Smooth muscle cell (in vitro differentiated cells): ENCODE measurements at regions not wholly inside any gene's neighbourhood (a gene's known extent, or its start where the extent isn't known, plus 50 kb on each side); places are given as distances from the start of the nearest gene placed in this dataset.

Experiments used
- DNase-seq: peaks from one replicate; lab custom pipeline; 2025; ENCODE audit not compliant: unreplicated experiment; lab: John Stamatoyannopoulos, UW
- H2AFZ ChIP-seq: fragments of 200-600 bp; sonication (generic); 2 replicates; pipeline ENCODE4 v1.6.0; 2016; ENCODE audit warnings: antibody characterized with exemption, low read depth, mild to moderate bottlenecking
- H3F3A ChIP-seq: fragments of 200-600 bp; sonication (generic); 2 replicates; pipeline ENCODE4 v1.6.0; 2017; ENCODE audit warnings: antibody characterized with exemption, low read depth
- H3K27ac ChIP-seq: fragments of 200-600 bp; sonication (generic); 2 replicates; pipeline ENCODE4 v1.5.1; 2016; ENCODE audit warnings: low read depth, mild to moderate bottlenecking
- H3K27me3 ChIP-seq: fragments of 200-600 bp; sonication (generic); 2 replicates; pipeline ENCODE4 v1.6.1; 2016; ENCODE audit warnings: low read depth, mild to moderate bottlenecking
- H3K36me3 ChIP-seq: fragments of 200-600 bp; sonication (generic); 2 replicates; pipeline ENCODE4 v1.5.1; 2016; ENCODE audit warnings: low read depth
- H3K4me1 ChIP-seq: fragments of 200-600 bp; sonication (generic); 2 replicates; pipeline ENCODE4 v1.5.1; 2016; ENCODE audit warnings: low read depth
- H3K4me2 ChIP-seq: fragments of 200-600 bp; sonication (generic); 2 replicates; pipeline ENCODE4 v1.6.0; 2016; ENCODE audit warnings: mild to moderate bottlenecking
- H3K4me3 ChIP-seq: fragments of 200-600 bp; sonication (generic); 2 replicates; pipeline ENCODE4 v1.5.1; 2016; ENCODE audit warnings: mild to moderate bottlenecking
- H3K79me2 ChIP-seq: fragments of 200-600 bp; sonication (generic); 2 replicates; pipeline ENCODE4 v1.6.0; 2016; ENCODE audit warnings: low read depth, mild to moderate bottlenecking
- H3K9ac ChIP-seq: fragments of 200-600 bp; sonication (generic); 2 replicates; pipeline ENCODE4 v1.6.0; 2016; ENCODE audit warnings: low read depth
- H3K9me3 ChIP-seq: fragments of 200-600 bp; sonication (generic); replicated peaks from 2 replicates; pipeline ENCODE4 v1.5.1; 2016; ENCODE audit warnings: low read depth
- H4K20me1 ChIP-seq: fragments of 200-600 bp; sonication (generic); 2 replicates; pipeline ENCODE4 v1.6.0; 2016; ENCODE audit warnings: low read depth
- CTCF ChIP-seq: fragments of 200-600 bp; sonication (generic); IDR thresholded peaks from 2 replicates; pipeline ENCODE4 v1.5.1; 2017; ENCODE audit warnings: borderline replicate concordance, mild to moderate bottlenecking, antibody characterized with exemption; ENCODE audit not compliant: insufficient read depth, poor library complexity, severe bottlenecking
- WGBS: methylation state at CpG from one replicate; pipeline ENCODE4 v1.1.7; 2016; ENCODE audit warnings: low lambda C conversion rate; 5-methylcytosine and 5-hydroxymethylcytosine counted together

DNA sequence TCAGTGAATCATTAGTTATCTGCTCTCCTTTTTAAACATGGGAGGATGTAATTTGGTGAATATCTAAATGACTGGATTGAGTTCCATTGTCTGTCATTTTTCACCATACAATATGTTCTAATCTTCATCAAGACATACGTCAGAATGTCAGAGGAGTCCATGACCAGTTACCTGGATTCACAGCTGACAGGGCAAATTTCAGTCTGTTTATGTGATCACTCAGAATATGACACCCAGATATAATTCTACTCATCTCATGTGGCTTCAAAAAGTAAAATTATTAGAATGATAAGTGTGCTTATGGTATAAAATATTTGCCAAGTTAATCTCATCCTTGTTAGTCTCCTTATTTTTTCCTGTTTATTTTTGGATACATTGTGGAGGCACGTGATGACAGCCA lies 150.2 kb downstream of the CDC14C start:
- Histone ChIP-seq H3K9ac (no peak overlapping the region), H3K4me2 (no peak overlapping the region), H3F3A (no peaks in the 10 kb centered on the region), H3K4me1 (no peaks in the 10 kb centered on the region), H3K4me3 (no peak overlapping the region), H3K36me3 (no peaks in the 10 kb centered on the region), H3K9me3 (no peaks in the 10 kb centered on the region), H3K27me3 (no peaks in the 10 kb centered on the region), H3K27ac (no peak overlapping the region), H3K79me2 (no peaks in the 10 kb centered on the region), H2AFZ (no peak overlapping the region), H4K20me1 (no peaks in the 10 kb centered on the region)
- DNase-seq: no peak
- WGBS: 91% methylated on average over 2 of the region's 2 CpGs
- TF ChIP-seq CTCF: no peak

DNA sequence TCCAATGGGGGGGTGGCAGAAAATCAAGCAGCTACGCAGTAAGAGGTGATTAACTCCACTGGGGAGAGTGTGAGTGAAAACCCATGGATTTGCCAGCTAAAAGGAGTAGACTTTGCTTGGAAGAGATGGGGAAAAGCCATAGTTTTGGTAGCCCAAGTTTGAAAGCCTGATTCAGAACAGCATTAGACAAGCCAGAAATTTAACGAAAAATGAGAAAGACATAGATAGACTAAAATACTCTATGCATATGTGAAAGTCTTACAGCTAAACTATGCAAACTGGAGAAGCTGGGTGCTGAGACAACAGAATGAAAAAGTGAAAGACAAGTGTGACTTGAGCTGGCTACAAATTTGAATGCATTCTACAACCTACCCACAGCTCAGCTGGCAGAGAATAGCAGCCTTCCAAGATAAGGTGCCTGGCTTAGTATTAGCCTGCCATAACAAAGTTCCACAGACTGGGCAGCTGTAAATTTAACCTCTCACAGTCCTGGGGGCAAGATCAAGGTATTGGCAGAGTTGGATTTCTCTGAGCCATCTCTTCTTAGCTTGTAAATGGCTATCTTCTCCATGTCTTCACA lies 156.6 kb downstream of the CDC14C start:
- Histone ChIP-seq H4K20me1 (no peaks in the 10 kb centered on the region), H3K79me2 (no peaks in the 10 kb centered on the region), H3K27me3 (no peaks in the 10 kb centered on the region), H3K9ac (no peak overlapping the region), H2AFZ (no peak overlapping the region), H3K4me3 (no peak overlapping the region), H3K36me3 (no peaks in the 10 kb centered on the region), H3F3A (no peaks in the 10 kb centered on the region), H3K4me2 (no peak overlapping the region), H3K4me1 (no peaks in the 10 kb centered on the region), H3K9me3 (no peaks in the 10 kb centered on the region), H3K27ac (no peak overlapping the region)
- DNase-seq: no peak
- TF ChIP-seq CTCF: no peak
- 92% methylated on average over 2 of the region's 2 CpGs for WGBS

DNA sequence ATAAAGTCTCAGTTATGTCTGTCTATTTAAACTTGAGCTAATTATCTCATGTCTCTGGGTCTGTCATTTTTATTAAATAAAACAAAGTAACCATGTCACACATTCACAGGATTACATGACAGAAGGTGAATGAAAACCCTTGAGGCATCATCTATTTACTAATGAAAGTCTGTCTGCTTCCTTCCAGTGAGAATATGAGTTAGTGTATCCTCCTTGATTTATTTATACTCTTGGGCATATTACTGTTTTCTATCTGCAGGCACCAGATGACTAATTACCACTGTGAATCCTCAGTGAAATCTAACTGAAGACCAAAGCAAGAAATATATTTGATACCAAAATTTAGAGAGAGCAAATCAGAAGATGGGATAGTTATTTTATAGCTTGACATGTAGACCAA lies 163.7 kb downstream of the CDC14C start:
- no peak overlapping the region for H3K4me3 ChIP-seq
- no peak overlapping the region for H2AFZ ChIP-seq
- no peaks in the 10 kb centered on the region for H3F3A ChIP-seq
- H3K27me3 ChIP-seq: no peaks in the 10 kb centered on the region
- DNase-seq: no peak
- H3K27ac ChIP-seq: no peak overlapping the region
- no peaks in the 10 kb centered on the region for H3K9me3 ChIP-seq
- H3K4me1 ChIP-seq: peaks cover 4% of the 10 kb centered on the region
- no peaks in the 10 kb centered on the region for H3K36me3 ChIP-seq
- H3K79me2 ChIP-seq: no peaks in the 10 kb centered on the region
- no peak overlapping the region for H3K9ac ChIP-seq
- H4K20me1 ChIP-seq: no peaks in the 10 kb centered on the region
- H3K4me2 ChIP-seq: no peak overlapping the region
- no peak for TF ChIP-seq CTCF

DNA sequence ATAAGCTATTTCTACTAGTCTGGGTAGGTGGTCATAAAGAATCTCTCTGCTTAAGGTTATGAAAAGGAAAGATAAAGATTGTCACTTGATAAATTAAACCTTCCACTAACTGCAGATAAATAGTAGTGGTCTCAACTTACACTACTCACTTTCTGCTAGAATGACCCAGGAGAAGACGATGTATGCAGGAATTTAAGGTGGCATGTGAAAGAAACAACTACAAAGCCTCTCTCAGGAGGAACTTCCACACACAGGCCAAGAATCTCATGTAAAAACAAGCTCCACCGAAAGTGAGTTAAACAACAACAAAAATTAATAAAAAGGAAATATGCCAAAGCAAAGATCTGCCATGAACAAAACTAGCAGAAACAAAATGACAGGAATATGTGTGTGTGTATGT lies 165.4 kb downstream of the CDC14C start:
- no peak overlapping the region for H3K4me3 ChIP-seq
- no peak overlapping the region for H2AFZ ChIP-seq
- H3K36me3 ChIP-seq: no peaks in the 10 kb centered on the region
- no peak overlapping the region for H3K27ac ChIP-seq
- H3K79me2 ChIP-seq: no peaks in the 10 kb centered on the region
- 33% methylated on average over 2 of the region's 2 CpGs for WGBS
- DNase-seq: no peak
- TF ChIP-seq CTCF: no peak
- H3K9ac ChIP-seq: no peak overlapping the region
- peaks cover 4% of the 10 kb centered on the region for H3K4me1 ChIP-seq
- H3K4me2 ChIP-seq: no peak overlapping the region
- H3F3A ChIP-seq: no peaks in the 10 kb centered on the region
- H4K20me1 ChIP-seq: no peaks in the 10 kb centered on the region
- no peaks in the 10 kb centered on the region for H3K27me3 ChIP-seq
- H3K9me3 ChIP-seq: no peaks in the 10 kb centered on the region
